Breast epithelium (tissue), 4 donors: ENCODE measurements at regions not wholly inside any gene's neighbourhood (a gene's known extent, or its start where the extent isn't known, plus 50 kb on each side); places are given as distances from the start of the nearest gene placed in this dataset.
A peak's percentile ranks its signal among the peaks of the same experiment; 100 is the strongest.

Experiments
- DNase-seq, 2 donors: peaks; one replicate each; pipeline ENCODE4 v3.0.0-alpha.2; 2019; ENCODE audit warnings: low spot score in 2 of 2
- H3K27ac ChIP-seq, 2 donors: fragments of 200-600 bp; sonication (generic) in 1 of 2; one replicate each; pipeline ENCODE4 v1.5.1; 2016 to 2019; ENCODE audit warnings: mild to moderate bottlenecking in 1 of 2
- H3K27me3 ChIP-seq, 2 donors: fragments of 200-600 bp; sonication (generic) in 1 of 2; one replicate each; pipeline versions ENCODE4 v1.5.1 to v1.6.0; 2017 to 2019; ENCODE audit warnings: control low read depth in 1 of 2, mild to moderate bottlenecking in 1 of 2
- H3K36me3 ChIP-seq: fragments of 200-600 bp; one replicate; pipeline ENCODE4 v1.5.1; 2019
- H3K4me1 ChIP-seq, 2 donors: fragments of 200-600 bp; sonication (generic); one replicate each; pipeline ENCODE4 v1.5.1; 2016 to 2019; ENCODE audit warnings: control low read depth in 1 of 2
- H3K4me3 ChIP-seq, 3 donors: fragments of 200-600 bp; sonication (generic); 1 replicate in 2 of 3; 2 replicates in 1 of 3; pipeline ENCODE4 v1.5.1; 2016 to 2019; ENCODE audit warnings: mild to moderate bottlenecking in 3 of 3, moderate library complexity in 2 of 3
- H3K9me3 ChIP-seq, 2 donors: fragments of 200-600 bp; sonication (generic) in 1 of 2; one replicate each; pipeline ENCODE4 v1.5.1; 2016 to 2019; ENCODE audit warnings: control low read depth in 1 of 2
- CTCF ChIP-seq, 3 donors: fragments of 450-650 bp; IDR thresholded peaks; one replicate each; pipeline ENCODE4 v1.5.1; 2016 to 2017; ENCODE audit warnings: antibody characterized with exemption in 3 of 3, mild to moderate bottlenecking in 3 of 3, moderate library complexity in 3 of 3
- POLR2A ChIP-seq: fragments of 450-650 bp; IDR thresholded peaks from one replicate; pipeline ENCODE4 v1.6.1; 2016; ENCODE audit warnings: antibody characterized with exemption, mild to moderate bottlenecking, moderate library complexity
- POLR2AphosphoS5 ChIP-seq, 3 donors: sonication (generic); formaldehyde crosslinking; IDR thresholded peaks; one replicate each; pipeline ENCODE4 v1.6.1; 2017; ENCODE audit warnings: antibody characterized with exemption in 3 of 3
- intact Hi-C: fragments of 100-400 bp; cut with DNase I; formaldehyde crosslinking; loops from one replicate; pipeline ENCODE4 v1.15.1; 2023; ENCODE audit warnings: low total_unique reads

GRCh38 chr1:11374748-11375110 lies 101.7 kb downstream of the UBIAD1 start:
- no peaks in the 10 kb centered on the region for H3K36me3 ChIP-seq
- no peaks in the 10 kb centered on the region for H3K27me3 ChIP-seq
- peak overlapping the region; percentile 17 to 71 for H3K27ac ChIP-seq
- no peaks in the 10 kb centered on the region for H3K9me3 ChIP-seq
- H3K4me1 ChIP-seq, result no peaks in the 10 kb centered on the region
- no peak overlapping the region for H3K4me3 ChIP-seq
- intact Hi-C loops, result no loop called here
- TF ChIP-seq POLR2AphosphoS5 (IDR thresholded peaks at IDR 0.05) (no peak), POLR2A (no peak), CTCF (IDR thresholded peaks at IDR 0.05) (no peak)
- no peak for DNase-seq

GRCh38 chr1:11377001-11377583 lies 101.9 kb upstream of the DISP3 start:
- no peaks in the 10 kb centered on the region for H3K27me3 ChIP-seq
- H3K9me3 ChIP-seq, result no peaks in the 10 kb centered on the region
- no peaks in the 10 kb centered on the region for H3K36me3 ChIP-seq
- no peak overlapping the region for H3K4me3 ChIP-seq
- H3K4me1 ChIP-seq, result no peaks in the 10 kb centered on the region
- peak overlapping the region; percentile 29 to 32 for H3K27ac ChIP-seq
- peak in 1 of 2 donors; percentile 40 for DNase-seq
- TF ChIP-seq POLR2A (no peak), POLR2AphosphoS5 (IDR thresholded peaks at IDR 0.05) (no peak), CTCF (IDR thresholded peaks at IDR 0.05) (no peak)
- intact Hi-C loops, result no loop called here

- H3K4me3 ChIP-seq, result no peak overlapping the region
- no peaks in the 10 kb centered on the region for H3K27me3 ChIP-seq
- H3K9me3 ChIP-seq, result no peaks in the 10 kb centered on the region
- intact Hi-C loops, result no loop called here
- no peaks in the 10 kb centered on the region for H3K4me1 ChIP-seq
- DNase-seq, result no peak
- TF ChIP-seq POLR2AphosphoS5 (IDR thresholded peaks at IDR 0.05), result no peak
- no peak for TF ChIP-seq POLR2A
- no peak for TF ChIP-seq CTCF (IDR thresholded peaks at IDR 0.05)
- H3K36me3 ChIP-seq, result no peaks in the 10 kb centered on the region
- no peak overlapping the region for H3K27ac ChIP-seq
Observed at GRCh38 chr1:11377954-11378353, 101.0 kb upstream of the DISP3 start.

- H3K27me3 ChIP-seq, result peaks cover 0 to 4% of the 10 kb centered on the region in 2 donors
Observed at GRCh38 chr1:11379851-11380250, 99.1 kb upstream of the DISP3 start.

GRCh38 chr1:11380500-11380899 lies 98.5 kb upstream of the DISP3 start:
- no peak overlapping the region for H3K27ac ChIP-seq
- peaks cover 0 to 8% of the 10 kb centered on the region in 2 donors for H3K27me3 ChIP-seq
- no peak for TF ChIP-seq CTCF (IDR thresholded peaks at IDR 0.05)
- TF ChIP-seq POLR2AphosphoS5 (IDR thresholded peaks at IDR 0.05), result no peak
- TF ChIP-seq POLR2A, result no peak
- intact Hi-C loops, result no loop called here
- no peaks in the 10 kb centered on the region for H3K36me3 ChIP-seq
- H3K9me3 ChIP-seq, result no peaks in the 10 kb centered on the region
- H3K4me3 ChIP-seq, result no peak overlapping the region
- no peaks in the 10 kb centered on the region for H3K4me1 ChIP-seq
- DNase-seq, result no peak

More at GRCh38 chr1:11379851-11380250, 99.1 kb upstream of the DISP3 start:
- no peak overlapping the region for H3K27ac ChIP-seq
- H3K9me3 ChIP-seq, result no peaks in the 10 kb centered on the region
- no peak for DNase-seq
- H3K4me3 ChIP-seq, result no peak overlapping the region
- no peaks in the 10 kb centered on the region for H3K36me3 ChIP-seq
- TF ChIP-seq POLR2A, result no peak
- no peak for TF ChIP-seq POLR2AphosphoS5 (IDR thresholded peaks at IDR 0.05)
- TF ChIP-seq CTCF (IDR thresholded peaks at IDR 0.05), result no peak
- no peaks in the 10 kb centered on the region for H3K4me1 ChIP-seq
- intact Hi-C loops, result no loop called here
